B cell (primary cell): ENCODE measurements at regions not wholly inside any gene's neighbourhood (a gene's known extent, or its start where the extent isn't known, plus 50 kb on each side); places are given as distances from the start of the nearest gene placed in this dataset.

Experiments
- ATAC-seq: fragments of 200-7000 bp; cut with Tn5 transposase; one replicate; pipeline ENCODE4 v1.10.0; 2021; ENCODE audit warnings: low read depth, mild to moderate bottlenecking, moderate number of reproducible peaks, moderate library complexity
- CTCF ChIA-PET: fragments of 350-600 bp; sonication (Branson Sonifier 250); formaldehyde crosslinking; loops from one replicate; lab custom pipeline; 2021; ENCODE audit warnings: antibody characterized with exemption, inconsistent platforms; lab: Charles Lee
- POLR2A ChIA-PET: fragments of 350-600 bp; sonication (Branson Sonifier 250); formaldehyde crosslinking; loops from one replicate; lab custom pipeline; 2021; ENCODE audit warnings: antibody characterized with exemption; lab: Charles Lee
- DNase-seq: peaks from one replicate; pipeline ENCODE4 v3.0.0; 2013
- H2AFZ ChIP-seq: 2 replicates; pipeline ENCODE4 v1.6.1; 2012; ENCODE audit warnings: mild to moderate bottlenecking, low read depth, low read length; ENCODE audit not compliant: insufficient read depth, poor library complexity, severe bottlenecking
- H3K27ac ChIP-seq, 2 donors: 1 replicate in 1 of 2; 2 replicates in 1 of 2; pipeline ENCODE4 v1.5.1; 2012 to 2013; ENCODE audit warnings: low read length in 2 of 2, mild to moderate bottlenecking in 2 of 2, moderate library complexity in 1 of 2
- H3K27me3 ChIP-seq, 4 experiments: fragments of 200-600 bp in 1 of 4; sonication (generic) in 1 of 4; replicated peaks in 1 of 4; 1 replicate in 2 of 4; 2 replicates in 2 of 4; pipeline versions ENCODE4 v1.6.1 to v1.7.0; 2013 to 2016; ENCODE audit warnings: low read length in 3 of 4, mild to moderate bottlenecking in 2 of 4, mixed read lengths in 1 of 4, moderate library complexity in 1 of 4; ENCODE audit not compliant: insufficient read depth in 4 of 4, control insufficient read depth in 3 of 4; ENCODE audit errors: control extremely low read depth in 1 of 4
- H3K36me3 ChIP-seq, 2 experiments: replicated peaks in 1 of 2; 1 replicate in 1 of 2; 2 replicates in 1 of 2; pipeline versions ENCODE4 v1.6.1 to v1.7.1; 2013; ENCODE audit warnings: low read length in 1 of 2; ENCODE audit not compliant: insufficient read depth in 2 of 2, control insufficient read depth in 1 of 2; ENCODE audit errors: control extremely low read depth in 1 of 2, extremely low read depth in 1 of 2
- H3K4me1 ChIP-seq, 2 donors: fragments of 200-600 bp in 1 of 2; sonication (generic) in 1 of 2; 1 replicate in 1 of 2; 2 replicates in 1 of 2; pipeline versions ENCODE4 v1.5.1 to v1.6.1; 2013 to 2017; ENCODE audit warnings: low read length in 2 of 2; ENCODE audit not compliant: control insufficient read depth in 2 of 2, insufficient read depth in 2 of 2
- H3K4me2 ChIP-seq: replicated peaks from 2 replicates; pipeline ENCODE3; 2012; ENCODE audit warnings: mild to moderate bottlenecking, low read depth, low read length; ENCODE audit not compliant: poor library complexity, severe bottlenecking
- H3K4me3 ChIP-seq, 5 experiments: fragments of 200-600 bp in 1 of 5; sonication (generic) in 1 of 5; 1 replicate in 3 of 5; 2 replicates in 2 of 5; pipeline versions ENCODE4 v1.5.1 to v1.7.0; 2011 to 2016; ENCODE audit warnings: low read length in 4 of 5, mild to moderate bottlenecking in 4 of 5, low read depth in 2 of 5, control low read depth in 1 of 5, moderate library complexity in 1 of 5; ENCODE audit not compliant: insufficient read depth in 1 of 5; ENCODE audit errors: control extremely low read depth in 1 of 5, extremely low read depth in 1 of 5
- H3K79me2 ChIP-seq: fragments of 200-600 bp; sonication (generic); one replicate; pipeline ENCODE4 v1.6.0; 2016; ENCODE audit warnings: low read length; ENCODE audit not compliant: control insufficient read depth, insufficient read depth
- H3K9ac ChIP-seq: fragments of 200-600 bp; sonication (generic); 2 replicates; pipeline ENCODE4 v1.6.1; 2017; ENCODE audit warnings: mild to moderate bottlenecking, low read length, moderate library complexity
- H3K9me3 ChIP-seq, 3 donors: one replicate each; pipeline versions ENCODE4 v1.6.1 to v1.7.1; 2013; ENCODE audit warnings: low read length in 2 of 3; ENCODE audit not compliant: control insufficient read depth in 2 of 3, insufficient read depth in 1 of 3; ENCODE audit errors: control extremely low read depth in 1 of 3
- H4K20me1 ChIP-seq: 2 replicates; pipeline ENCODE4 v1.6.0; 2012; ENCODE audit warnings: mild to moderate bottlenecking, low read length; ENCODE audit not compliant: insufficient read depth, control insufficient read depth, poor library complexity, severe bottlenecking
- H3K27ac Mint-ChIP-seq: one replicate; pipeline ENCODE4 v1.8.0; 2021; ENCODE audit warnings: mixed read lengths
- H3K27me3 Mint-ChIP-seq: one replicate; pipeline ENCODE4 v1.8.0; 2021; ENCODE audit warnings: mixed read lengths
- H3K4me1 Mint-ChIP-seq: one replicate; pipeline ENCODE4 v1.8.0; 2021; ENCODE audit warnings: mixed read lengths
- H3K4me3 Mint-ChIP-seq: one replicate; pipeline ENCODE4 v1.8.0; 2021; ENCODE audit warnings: mixed read lengths
- H3K9me3 Mint-ChIP-seq: one replicate; pipeline ENCODE4 v1.8.0; 2022; ENCODE audit warnings: mixed read lengths; ENCODE audit not compliant: insufficient read depth
- CTCF ChIP-seq: fragments of 200-600 bp; IDR thresholded peaks from one replicate; pipeline ENCODE4 v1.8.0; 2022; ENCODE audit warnings: antibody characterized with exemption, mild to moderate bottlenecking
- EZH2 ChIP-seq: IDR thresholded peaks from 2 replicates; pipeline ENCODE4 v1.6.1; 2012; ENCODE audit warnings: borderline replicate concordance, low read depth, mild to moderate bottlenecking, moderate library complexity, low read length; ENCODE audit not compliant: insufficient read depth, poor library complexity, severe bottlenecking
- WGBS: methylation state at CpG from one replicate; pipeline ENCODE4 v1.1.5; 2013; ENCODE audit warnings: missing lambda C conversion rate; ENCODE audit not compliant: insufficient coverage; 5-methylcytosine and 5-hydroxymethylcytosine counted together
- intact Hi-C: fragments of 100-400 bp; cut with micrococcal nuclease; formaldehyde crosslinking; loops from one replicate; pipeline ENCODE4 v1.10.0; 2022

- no CpG with 5 or more reads among the region's 1 CpG for WGBS
- no peak overlapping the region for H3K4me3 ChIP-seq
These were observed 413.2 kb downstream of the LMO7 start for GRCh38 chr13:76049376-76049746.

GRCh38 chr13:76048675-76049375 is 412.7 kb downstream of the LMO7 start:
- intact Hi-C loops, result no loop called here
- H3K79me2 ChIP-seq, result no peaks in the 10 kb centered on the region
- H3K4me1 Mint-ChIP-seq, result no peaks in the 10 kb centered on the region
- H3K4me3 Mint-ChIP-seq, result no peak overlapping the region
- 90% methylated on average over 2 of the region's 3 CpGs for WGBS
- H3K9ac ChIP-seq, result no peak overlapping the region
- ChIA-PET CTCF (no interaction called here), POLR2A (no interaction called here)
- peaks cover 3% of the 10 kb centered on the region for H3K27me3 Mint-ChIP-seq
- H3K4me1 ChIP-seq, result no peaks in the 10 kb centered on the region
- H3K36me3 ChIP-seq, result no peaks in the 10 kb centered on the region
- ATAC-seq (no peak), DNase-seq (no peak)
- no peaks in the 10 kb centered on the region for H3K9me3 ChIP-seq
- no peak overlapping the region for H3K4me2 ChIP-seq
- H3K4me3 ChIP-seq, result no peak overlapping the region
- TF ChIP-seq CTCF (no peak), EZH2 (no peak)
- no peaks in the 10 kb centered on the region for H3K27me3 ChIP-seq
- H3K9me3 Mint-ChIP-seq, result no peaks in the 10 kb centered on the region
- H3K27ac Mint-ChIP-seq, result no peak overlapping the region
- no peaks in the 10 kb centered on the region for H4K20me1 ChIP-seq
- no peak overlapping the region for H2AFZ ChIP-seq
- no peak overlapping the region for H3K27ac ChIP-seq

More at GRCh38 chr13:76049376-76049746, 413.2 kb downstream of the LMO7 start:
- Mint-ChIP-seq H3K27me3 (peaks cover 3% of the 10 kb centered on the region), H3K4me1 (no peaks in the 10 kb centered on the region), H3K9me3 (no peaks in the 10 kb centered on the region), H3K27ac (no peak overlapping the region), H3K4me3 (no peak overlapping the region)
- ChIA-PET POLR2A (no interaction called here), CTCF (no interaction called here)
- H2AFZ ChIP-seq, result no peak overlapping the region
- H3K36me3 ChIP-seq, result no peaks in the 10 kb centered on the region
- TF ChIP-seq CTCF (no peak), EZH2 (no peak)
- H4K20me1 ChIP-seq, result no peaks in the 10 kb centered on the region
- H3K9me3 ChIP-seq, result no peaks in the 10 kb centered on the region
- no peak overlapping the region for H3K9ac ChIP-seq
- H3K4me2 ChIP-seq, result no peak overlapping the region
- intact Hi-C loops, result no loop called here
- no peaks in the 10 kb centered on the region for H3K4me1 ChIP-seq
- ATAC-seq (no peak), DNase-seq (no peak)
- no peaks in the 10 kb centered on the region for H3K27me3 ChIP-seq
- H3K27ac ChIP-seq, result no peak overlapping the region
- no peaks in the 10 kb centered on the region for H3K79me2 ChIP-seq
